Right atrium auricular region (tissue), 2 donors: ENCODE measurements at regions not wholly inside any gene's neighbourhood (a gene's known extent, or its start where the extent isn't known, plus 50 kb on each side); places are given as distances from the start of the nearest gene placed in this dataset.

Source experiments
- DNase-seq: peaks from one replicate; pipeline ENCODE4 v3.0.0-alpha.2; 2019; ENCODE audit warnings: low spot score
- H3K27ac ChIP-seq, 2 donors: fragments of 200-600 bp; sonication (generic); 1 replicate in 1 of 2; 2 replicates in 1 of 2; pipeline ENCODE4 v1.5.1; 2016 to 2019
- H3K27me3 ChIP-seq, 2 donors: fragments of 200-600 bp; sonication (generic); one replicate each; pipeline versions ENCODE4 v1.5.1 to v1.6.0; 2017 to 2019
- H3K36me3 ChIP-seq: fragments of 200-600 bp; sonication (generic); one replicate; pipeline ENCODE4 v1.5.1; 2016
- H3K4me1 ChIP-seq, 2 donors: fragments of 200-600 bp; sonication (generic); one replicate each; pipeline versions ENCODE4 v1.5.1 to v1.6.0; 2017 to 2019
- H3K4me3 ChIP-seq, 2 donors: fragments of 200-600 bp; sonication (generic); 1 replicate in 1 of 2; 2 replicates in 1 of 2; pipeline ENCODE4 v1.5.1; 2017 to 2019; ENCODE audit warnings: mild to moderate bottlenecking in 1 of 2, moderate library complexity in 1 of 2
- H3K9me3 ChIP-seq, 2 donors: fragments of 200-600 bp; sonication (generic); one replicate each; pipeline ENCODE4 v1.5.1; 2019
- TF ChIP-seq, protein P1 (sequence below), 2 donors: fragments of 200-600 bp; sonication (generic); IDR thresholded peaks; one replicate each; pipeline ENCODE4 v1.5.1; 2019; ENCODE audit warnings: antibody characterized with exemption in 2 of 2

GRCh38 chr18:55054021-55054990 lies 95.0 kb upstream of the CCDC68 start:
- Histone ChIP-seq H3K4me1 (no peaks in the 10 kb centered on the region), H3K27me3 (no peaks in the 10 kb centered on the region), H3K4me3 (no peak overlapping the region), H3K36me3 (no peaks in the 10 kb centered on the region), H3K27ac (no peak overlapping the region), H3K9me3 (no peaks in the 10 kb centered on the region)
- TF ChIP-seq, protein P1, sequence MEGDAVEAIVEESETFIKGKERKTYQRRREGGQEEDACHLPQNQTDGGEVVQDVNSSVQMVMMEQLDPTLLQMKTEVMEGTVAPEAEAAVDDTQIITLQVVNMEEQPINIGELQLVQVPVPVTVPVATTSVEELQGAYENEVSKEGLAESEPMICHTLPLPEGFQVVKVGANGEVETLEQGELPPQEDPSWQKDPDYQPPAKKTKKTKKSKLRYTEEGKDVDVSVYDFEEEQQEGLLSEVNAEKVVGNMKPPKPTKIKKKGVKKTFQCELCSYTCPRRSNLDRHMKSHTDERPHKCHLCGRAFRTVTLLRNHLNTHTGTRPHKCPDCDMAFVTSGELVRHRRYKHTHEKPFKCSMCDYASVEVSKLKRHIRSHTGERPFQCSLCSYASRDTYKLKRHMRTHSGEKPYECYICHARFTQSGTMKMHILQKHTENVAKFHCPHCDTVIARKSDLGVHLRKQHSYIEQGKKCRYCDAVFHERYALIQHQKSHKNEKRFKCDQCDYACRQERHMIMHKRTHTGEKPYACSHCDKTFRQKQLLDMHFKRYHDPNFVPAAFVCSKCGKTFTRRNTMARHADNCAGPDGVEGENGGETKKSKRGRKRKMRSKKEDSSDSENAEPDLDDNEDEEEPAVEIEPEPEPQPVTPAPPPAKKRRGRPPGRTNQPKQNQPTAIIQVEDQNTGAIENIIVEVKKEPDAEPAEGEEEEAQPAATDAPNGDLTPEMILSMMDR (IDR thresholded peaks at IDR 0.05): no peak
- no peak for DNase-seq

GRCh38 chr18:55048892-55049291 lies 89.6 kb upstream of the CCDC68 start:
- no peak for DNase-seq
- TF ChIP-seq, protein P1 (IDR thresholded peaks at IDR 0.05): no peak
- H3K27me3 ChIP-seq: no peaks in the 10 kb centered on the region
- no peak overlapping the region for H3K4me3 ChIP-seq
- no peak overlapping the region for H3K27ac ChIP-seq
- no peaks in the 10 kb centered on the region for H3K9me3 ChIP-seq
- no peaks in the 10 kb centered on the region for H3K4me1 ChIP-seq
- H3K36me3 ChIP-seq: no peaks in the 10 kb centered on the region

- TF ChIP-seq, protein P1 (IDR thresholded peaks at IDR 0.05): no peak
- Histone ChIP-seq H3K27me3 (no peaks in the 10 kb centered on the region), H3K27ac (no peak overlapping the region), H3K9me3 (no peaks in the 10 kb centered on the region), H3K4me1 (no peaks in the 10 kb centered on the region), H3K36me3 (no peaks in the 10 kb centered on the region), H3K4me3 (no peak overlapping the region)
- DNase-seq: no peak
Observed at GRCh38 chr18:55047546-55047945, 88.3 kb upstream of the CCDC68 start.

GRCh38 chr18:55041366-55041765 lies 82.1 kb upstream of the CCDC68 start:
- Histone ChIP-seq H3K9me3 (no peaks in the 10 kb centered on the region), H3K27ac (no peak overlapping the region), H3K36me3 (no peaks in the 10 kb centered on the region), H3K4me1 (no peaks in the 10 kb centered on the region), H3K4me3 (no peak overlapping the region), H3K27me3 (no peaks in the 10 kb centered on the region)
- TF ChIP-seq, protein P1 (IDR thresholded peaks at IDR 0.05): no peak
- no peak for DNase-seq

GRCh38 chr18:55038162-55038561 lies 78.9 kb upstream of the CCDC68 start:
- no peaks in the 10 kb centered on the region for H3K27me3 ChIP-seq
- no peak for DNase-seq
- no peaks in the 10 kb centered on the region for H3K36me3 ChIP-seq
- no peaks in the 10 kb centered on the region for H3K9me3 ChIP-seq
- TF ChIP-seq, protein P1 (IDR thresholded peaks at IDR 0.05): no peak
- no peak overlapping the region for H3K27ac ChIP-seq
- no peak overlapping the region for H3K4me3 ChIP-seq
- H3K4me1 ChIP-seq: no peaks in the 10 kb centered on the region
